Suprapubic skin (tissue), 4 donors: ENCODE measurements at regions not wholly inside any gene's neighbourhood (a gene's known extent, or its start where the extent isn't known, plus 50 kb on each side); places are given as distances from the start of the nearest gene placed in this dataset.

Source experiments
- DNase-seq, 2 donors: peaks; one replicate each; pipeline ENCODE4 v3.0.0-alpha.2; 2019; ENCODE audit warnings: low spot score in 2 of 2
- H3K27ac ChIP-seq: fragments of 200-600 bp; sonication (generic); one replicate; pipeline ENCODE4 v1.5.1; 2019
- H3K27me3 ChIP-seq: fragments of 200-600 bp; sonication (generic); one replicate; pipeline ENCODE4 v1.5.1; 2019
- H3K36me3 ChIP-seq: fragments of 200-600 bp; sonication (generic); one replicate; pipeline ENCODE4 v1.5.1; 2019
- H3K4me1 ChIP-seq: fragments of 200-600 bp; sonication (generic); one replicate; pipeline ENCODE4 v1.5.1; 2019
- H3K4me3 ChIP-seq: fragments of 200-600 bp; sonication (generic); one replicate; pipeline ENCODE4 v1.5.1; 2019; ENCODE audit warnings: mild to moderate bottlenecking
- H3K9me3 ChIP-seq: fragments of 200-600 bp; sonication (generic); one replicate; pipeline ENCODE4 v1.5.1; 2019
- CTCF ChIP-seq, 2 donors: fragments of 200-600 bp in 1 of 2; fragments of 450-650 bp in 1 of 2; sonication (generic) in 1 of 2; IDR thresholded peaks; one replicate each; pipeline ENCODE4 v1.5.1; 2016 to 2019; ENCODE audit warnings: antibody characterized with exemption in 2 of 2, mild to moderate bottlenecking in 1 of 2, moderate library complexity in 1 of 2
- EP300 ChIP-seq: sonication (generic); formaldehyde crosslinking; IDR thresholded peaks from one replicate; pipeline ENCODE4 v1.6.1; 2017; ENCODE audit warnings: antibody characterized with exemption
- POLR2A ChIP-seq, 2 donors: fragments of 450-650 bp; IDR thresholded peaks; one replicate each; pipeline ENCODE4 v1.6.1; 2017; ENCODE audit warnings: antibody characterized with exemption in 2 of 2, mild to moderate bottlenecking in 2 of 2, moderate library complexity in 2 of 2
- POLR2AphosphoS5 ChIP-seq, 3 donors: sonication (generic); formaldehyde crosslinking; IDR thresholded peaks; one replicate each; pipeline ENCODE4 v1.6.1; 2017; ENCODE audit warnings: antibody characterized with exemption in 3 of 3
- WGBS: methylation state at CpG from one replicate; pipeline ENCODE4 v1.1.5; 2018; 5-methylcytosine and 5-hydroxymethylcytosine counted together

- no peak for TF ChIP-seq CTCF (IDR thresholded peaks at IDR 0.05)
- Histone ChIP-seq H3K27me3 (no peaks in the 10 kb centered on the region), H3K27ac (no peak overlapping the region), H3K4me3 (no peak overlapping the region), H3K4me1 (no peaks in the 10 kb centered on the region), H3K9me3 (no peaks in the 10 kb centered on the region), H3K36me3 (no peaks in the 10 kb centered on the region)
- DNase-seq = no peak
- WGBS = 70% methylated on average over 2 of the region's 2 CpGs
Observed at GRCh38 chr11:25198704-25199103, 701.9 kb downstream of the LUZP2 start.

DNA sequence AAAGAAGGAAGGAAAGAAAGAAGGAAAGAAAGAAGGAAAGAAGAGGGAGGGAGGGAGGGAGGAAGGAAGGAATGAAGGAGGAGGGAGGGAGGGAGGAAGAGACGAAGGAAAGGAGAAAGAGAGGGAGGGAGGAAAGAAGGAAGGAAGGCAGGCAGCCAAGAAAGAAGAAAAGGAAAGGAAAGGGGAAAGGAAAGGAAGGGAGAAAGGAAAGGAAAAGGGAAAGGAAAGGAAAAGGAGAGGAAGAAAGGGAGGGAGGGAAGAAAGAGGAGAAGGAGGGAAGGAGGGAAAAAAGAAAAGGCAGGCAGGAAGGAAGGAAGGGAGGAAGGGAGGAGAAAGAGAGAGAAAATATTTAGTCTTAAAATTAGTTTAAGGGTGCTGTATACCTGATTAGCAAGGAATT lies 704.1 kb downstream of the LUZP2 start:
- DNase-seq = no peak
- Histone ChIP-seq H3K9me3 (no peaks in the 10 kb centered on the region), H3K27me3 (no peaks in the 10 kb centered on the region), H3K4me1 (no peaks in the 10 kb centered on the region), H3K27ac (no peak overlapping the region), H3K4me3 (no peak overlapping the region), H3K36me3 (no peaks in the 10 kb centered on the region)
- WGBS = 63% methylated on average over 1 of the region's 1 CpG
- TF ChIP-seq CTCF (IDR thresholded peaks at IDR 0.05) = no peak
- TF ChIP-seq POLR2A (IDR thresholded peaks at IDR 0.05) = no peak
- TF ChIP-seq POLR2AphosphoS5 (IDR thresholded peaks at IDR 0.05) = no peak
- TF ChIP-seq EP300 = no peak

DNA sequence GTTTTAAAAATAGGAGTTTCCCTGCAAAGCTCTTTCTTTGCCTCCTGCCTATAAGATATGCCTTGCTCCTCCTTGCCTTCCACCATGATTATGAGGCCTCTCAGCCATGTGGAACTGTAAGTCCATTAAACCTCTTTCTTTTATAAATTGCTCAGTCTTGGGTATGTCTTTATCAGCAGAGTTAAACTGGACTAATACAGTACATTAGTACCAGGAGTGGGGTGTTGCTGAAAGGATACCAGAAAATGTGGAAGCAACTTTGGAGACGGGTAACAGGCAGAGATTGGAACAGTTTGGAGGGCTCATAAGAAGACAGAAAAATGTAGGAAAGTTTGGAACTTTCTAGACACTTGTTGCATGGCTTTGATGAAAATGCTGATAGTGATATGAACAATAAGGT lies 709.9 kb downstream of the LUZP2 start:
- no peak for DNase-seq
- Histone ChIP-seq H3K4me1 (no peaks in the 10 kb centered on the region), H3K27me3 (no peaks in the 10 kb centered on the region), H3K36me3 (no peaks in the 10 kb centered on the region), H3K4me3 (no peak overlapping the region), H3K27ac (no peak overlapping the region), H3K9me3 (peaks cover 10% of the 10 kb centered on the region)
- no peak for TF ChIP-seq POLR2A (IDR thresholded peaks at IDR 0.05)
- TF ChIP-seq POLR2AphosphoS5 (IDR thresholded peaks at IDR 0.05) = no peak
- TF ChIP-seq CTCF (IDR thresholded peaks at IDR 0.05) = no peak
- TF ChIP-seq EP300 = no peak
- 85% methylated on average over 1 of the region's 1 CpG for WGBS

- no peaks in the 10 kb centered on the region for H3K27me3 ChIP-seq
- no peak for DNase-seq
- H3K27ac ChIP-seq = no peak overlapping the region
- no peak overlapping the region for H3K4me3 ChIP-seq
- no peaks in the 10 kb centered on the region for H3K4me1 ChIP-seq
- no peaks in the 10 kb centered on the region for H3K36me3 ChIP-seq
- WGBS = 46% methylated on average over 3 of the region's 3 CpGs
- TF ChIP-seq EP300 (no peak), POLR2A (IDR thresholded peaks at IDR 0.05) (no peak), CTCF (IDR thresholded peaks at IDR 0.05) (no peak), POLR2AphosphoS5 (IDR thresholded peaks at IDR 0.05) (no peak)
- peaks cover 7% of the 10 kb centered on the region for H3K9me3 ChIP-seq
Observed at GRCh38 chr11:25211635-25212254, 714.9 kb downstream of the LUZP2 start.

DNA sequence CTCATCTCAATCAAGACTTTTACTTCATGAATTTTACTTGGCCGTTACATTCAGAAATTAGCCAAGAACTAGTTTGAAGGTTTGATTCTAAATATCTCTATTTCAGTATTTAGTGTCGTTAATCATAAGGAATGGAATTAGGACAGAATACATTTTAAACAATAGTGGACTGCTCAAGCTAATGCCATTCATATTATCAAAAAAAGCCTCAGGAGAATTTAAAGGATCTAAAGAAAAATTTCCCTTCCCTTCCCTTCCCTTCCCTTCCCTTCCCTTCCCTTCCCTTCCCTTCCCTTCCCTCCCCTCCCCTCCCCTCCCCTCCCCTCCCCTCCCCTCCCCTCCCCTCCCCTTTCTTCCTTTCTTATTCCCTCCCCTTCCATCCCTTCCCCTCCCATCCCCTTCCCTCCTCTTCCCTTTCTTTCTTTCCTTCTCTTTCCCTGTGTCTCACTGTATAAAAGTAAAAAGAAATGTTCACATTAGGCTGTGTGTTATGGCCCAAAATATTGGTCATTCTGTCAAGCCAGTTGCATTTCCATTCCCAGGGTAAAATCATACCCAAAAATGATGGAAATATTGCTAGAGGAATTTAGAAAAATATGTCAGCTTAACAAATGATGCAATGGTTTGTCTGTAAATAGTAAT lies 717.8 kb downstream of the LUZP2 start:
- WGBS = 87% methylated on average over 2 of the region's 2 CpGs
- Histone ChIP-seq H3K4me1 (no peaks in the 10 kb centered on the region), H3K4me3 (no peak overlapping the region), H3K27me3 (no peaks in the 10 kb centered on the region), H3K9me3 (no peaks in the 10 kb centered on the region), H3K36me3 (no peaks in the 10 kb centered on the region), H3K27ac (no peak overlapping the region)
- DNase-seq = no peak
- TF ChIP-seq CTCF (IDR thresholded peaks at IDR 0.05) (no peak), POLR2A (IDR thresholded peaks at IDR 0.05) (no peak), POLR2AphosphoS5 (IDR thresholded peaks at IDR 0.05) (no peak)
